ENCODE measurements at regions not wholly inside any gene's neighbourhood (a gene's known extent, or its start where the extent isn't known, plus 50 kb on each side); places are given as distances from the start of the nearest gene placed in this dataset.
A peak's percentile ranks its signal among the peaks of the same experiment; 100 is the strongest.

DNA sequence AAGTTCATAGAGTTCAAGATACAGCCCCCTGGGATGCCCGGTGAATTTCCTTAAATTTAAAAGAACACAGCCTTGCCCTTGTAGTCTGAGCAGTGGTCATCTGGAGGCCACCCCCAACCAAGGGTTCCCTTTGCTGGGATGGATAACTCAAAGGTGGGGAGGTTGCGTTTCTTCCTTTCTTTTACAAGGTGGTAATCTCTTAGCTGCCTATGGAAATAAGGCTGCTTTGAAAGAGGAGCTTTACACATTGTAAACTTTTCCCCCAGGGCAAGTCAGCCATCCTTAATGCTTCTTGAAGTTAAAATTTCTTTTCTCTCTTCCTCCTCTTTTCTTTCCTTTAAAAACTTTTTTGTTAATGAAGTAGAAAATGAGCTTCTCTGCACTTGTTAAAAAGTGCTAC is 71.2 kb upstream of the PRDM1 start:
- no peak overlapping the region for H3K4me3 ChIP-seq (ENCODE audit: low read length)
- TF ChIP-seq, protein P1, sequence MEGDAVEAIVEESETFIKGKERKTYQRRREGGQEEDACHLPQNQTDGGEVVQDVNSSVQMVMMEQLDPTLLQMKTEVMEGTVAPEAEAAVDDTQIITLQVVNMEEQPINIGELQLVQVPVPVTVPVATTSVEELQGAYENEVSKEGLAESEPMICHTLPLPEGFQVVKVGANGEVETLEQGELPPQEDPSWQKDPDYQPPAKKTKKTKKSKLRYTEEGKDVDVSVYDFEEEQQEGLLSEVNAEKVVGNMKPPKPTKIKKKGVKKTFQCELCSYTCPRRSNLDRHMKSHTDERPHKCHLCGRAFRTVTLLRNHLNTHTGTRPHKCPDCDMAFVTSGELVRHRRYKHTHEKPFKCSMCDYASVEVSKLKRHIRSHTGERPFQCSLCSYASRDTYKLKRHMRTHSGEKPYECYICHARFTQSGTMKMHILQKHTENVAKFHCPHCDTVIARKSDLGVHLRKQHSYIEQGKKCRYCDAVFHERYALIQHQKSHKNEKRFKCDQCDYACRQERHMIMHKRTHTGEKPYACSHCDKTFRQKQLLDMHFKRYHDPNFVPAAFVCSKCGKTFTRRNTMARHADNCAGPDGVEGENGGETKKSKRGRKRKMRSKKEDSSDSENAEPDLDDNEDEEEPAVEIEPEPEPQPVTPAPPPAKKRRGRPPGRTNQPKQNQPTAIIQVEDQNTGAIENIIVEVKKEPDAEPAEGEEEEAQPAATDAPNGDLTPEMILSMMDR (conservative IDR thresholded peaks at IDR 0.05; ENCODE audit: low read depth, low read length): no peak
- no peak for DNase-seq (ENCODE audit: low read depth)

DNA sequence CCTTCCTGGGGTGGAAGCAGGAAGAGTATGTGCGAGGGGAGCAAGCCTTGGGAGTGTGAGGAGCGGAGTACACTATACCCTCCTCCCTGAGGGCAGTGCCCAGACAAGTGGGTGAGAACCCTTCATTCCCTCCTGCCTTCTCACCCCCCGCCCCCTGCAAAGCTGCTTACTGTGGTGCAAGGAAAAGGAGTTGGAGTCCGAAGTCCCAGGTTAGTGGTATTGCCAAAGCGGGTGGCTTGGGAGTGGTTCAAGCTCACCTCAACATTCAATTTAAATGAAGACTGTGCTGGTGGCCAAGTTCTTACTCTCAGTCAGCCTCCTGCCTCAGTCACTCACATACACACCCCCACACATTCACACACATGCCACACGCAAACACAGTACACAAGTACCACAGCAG is 74.7 kb upstream of the PRDM1 start:
- TF ChIP-seq, protein P1 (conservative IDR thresholded peaks at IDR 0.05; ENCODE audit: low read depth, low read length): no peak
- DNase-seq (ENCODE audit: low read depth): no peak
- H3K4me3 ChIP-seq (ENCODE audit: low read length): no peak overlapping the region

DNA sequence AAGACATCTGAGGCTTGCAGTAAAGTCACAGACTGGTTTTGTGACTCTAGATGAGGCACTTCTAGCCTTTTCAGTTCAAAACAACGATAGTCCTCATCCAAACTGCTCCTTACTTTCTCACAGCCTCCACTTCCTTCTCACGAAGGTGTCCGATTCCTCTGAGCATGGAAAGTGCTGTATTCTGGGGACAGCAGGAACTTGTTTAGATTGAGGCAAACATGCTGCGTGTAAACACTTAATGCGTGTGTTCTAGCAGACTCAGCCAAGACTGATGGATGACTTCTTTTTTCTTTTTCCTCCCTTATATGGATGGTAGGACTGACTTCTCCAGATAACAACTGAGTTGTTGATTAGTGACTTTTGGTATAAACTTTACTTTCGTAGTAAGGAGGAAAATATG is 80.2 kb upstream of the PRDM1 start:
- no peak for DNase-seq (ENCODE audit: low read depth)
- TF ChIP-seq, protein P1 (conservative IDR thresholded peaks at IDR 0.05; ENCODE audit: low read depth, low read length): no peak
- no peak overlapping the region for H3K4me3 ChIP-seq (ENCODE audit: low read length)

DNA sequence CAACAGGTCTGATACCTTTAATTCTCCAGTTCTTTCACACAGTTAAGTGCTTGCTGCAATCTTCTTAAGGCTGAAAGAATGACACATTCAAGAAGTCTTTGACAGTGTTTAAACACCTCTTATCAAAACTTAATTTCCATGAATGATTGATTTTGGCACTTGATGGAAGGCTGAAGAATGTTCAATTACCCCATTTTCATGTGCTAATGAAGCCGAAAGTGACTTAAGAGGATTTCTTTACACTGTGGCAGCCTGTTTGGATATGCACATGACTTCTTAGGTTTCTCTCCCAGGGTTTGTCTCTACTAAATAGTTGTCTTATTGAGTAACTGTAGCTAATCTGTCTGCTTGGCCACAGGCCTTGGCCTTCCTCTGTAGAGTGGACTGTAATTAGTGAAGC is 81.1 kb upstream of the PRDM1 start:
- peak; percentile 86 for DNase-seq (ENCODE audit: low read depth)
- no peak overlapping the region for H3K4me3 ChIP-seq (ENCODE audit: low read length)
- TF ChIP-seq, protein P1 (conservative IDR thresholded peaks at IDR 0.05; ENCODE audit: low read depth, low read length): no peak

DNA sequence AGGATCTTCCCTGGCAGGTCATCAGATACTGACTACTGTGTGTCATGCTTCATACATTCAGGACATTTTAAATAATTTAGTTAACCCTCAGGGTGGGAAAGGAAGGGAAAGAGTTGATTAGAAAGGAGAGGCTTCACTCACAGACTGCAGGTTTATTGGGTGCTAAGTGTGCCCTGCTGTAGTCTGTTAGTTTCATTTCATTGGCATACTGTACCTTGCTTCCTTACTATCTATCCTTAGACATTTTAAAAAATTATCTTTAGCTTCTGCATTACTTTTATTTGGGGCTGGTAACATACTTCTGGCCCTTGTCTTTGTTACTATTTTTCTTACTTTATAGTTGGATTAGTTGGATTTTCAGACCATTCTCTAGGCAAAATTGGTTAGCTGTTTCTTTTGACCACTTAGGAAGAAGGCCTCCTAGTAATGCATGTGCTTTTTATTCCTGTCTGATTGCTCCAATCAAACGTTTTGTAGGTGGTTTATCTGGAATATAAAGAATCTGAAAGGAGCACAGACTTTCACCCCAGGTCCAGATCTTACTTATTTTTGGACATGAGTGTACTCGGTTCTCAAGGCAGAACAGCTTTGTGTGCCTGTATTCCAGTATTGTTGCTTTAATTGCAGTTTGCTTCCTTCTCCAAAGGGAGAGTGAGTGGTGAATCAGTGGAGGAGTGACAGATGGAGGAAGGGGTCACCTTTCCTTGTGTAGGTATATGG is 82.7 kb upstream of the PRDM1 start:
- DNase-seq (ENCODE audit: low read depth): no peak
- TF ChIP-seq, protein P1 (conservative IDR thresholded peaks at IDR 0.05; ENCODE audit: low read depth, low read length): no peak

DNA sequence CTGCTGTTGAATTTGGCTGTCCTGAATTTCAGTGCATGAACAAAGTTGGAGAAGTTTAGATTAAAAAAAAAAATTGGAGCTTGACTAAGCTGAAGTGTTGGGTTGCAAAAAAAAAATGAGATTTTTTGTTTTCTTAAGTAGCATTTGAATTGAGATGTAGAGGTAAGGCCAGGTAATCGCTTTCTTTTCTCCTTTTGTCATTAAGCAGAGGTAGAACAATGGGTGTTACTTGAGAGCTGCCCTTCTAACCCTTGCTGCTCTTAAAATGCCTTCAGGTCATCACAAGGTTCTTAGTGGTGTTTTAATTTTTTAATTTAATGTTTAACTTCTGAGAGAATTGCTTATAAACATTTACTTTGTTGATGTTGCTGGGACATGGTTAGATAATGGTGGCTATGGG is 84.1 kb upstream of the PRDM1 start:
- no peak overlapping the region for H3K4me3 ChIP-seq (ENCODE audit: low read length)
- no peak for DNase-seq (ENCODE audit: low read depth)
- TF ChIP-seq, protein P1 (conservative IDR thresholded peaks at IDR 0.05; ENCODE audit: low read depth, low read length): no peak

More for the DNA sequence above, 82.7 kb upstream of the PRDM1 start:
- no peak overlapping the region for H3K4me3 ChIP-seq (ENCODE audit: low read length)

DNA sequence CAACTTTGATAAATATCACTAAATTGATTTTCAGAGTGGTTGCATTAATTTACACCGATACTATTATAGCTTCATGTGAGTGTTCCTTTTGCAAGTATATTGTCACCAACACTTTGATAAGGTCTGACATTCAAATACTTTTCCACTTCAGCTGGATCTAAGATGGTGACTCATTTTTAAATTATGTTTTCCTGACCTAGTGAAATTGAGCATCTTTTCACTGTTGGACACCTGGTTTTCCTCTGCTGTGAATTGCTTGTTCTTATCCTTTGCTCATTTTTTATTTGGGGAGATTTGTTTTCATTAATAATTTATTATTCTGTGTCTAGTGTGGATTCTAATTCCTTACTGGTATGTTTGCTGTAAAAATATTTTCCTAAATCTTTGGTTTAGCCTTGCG is 85.2 kb upstream of the PRDM1 start:
- TF ChIP-seq, protein P1 (conservative IDR thresholded peaks at IDR 0.05; ENCODE audit: low read depth, low read length): no peak
- H3K4me3 ChIP-seq (ENCODE audit: low read length): no peak overlapping the region
- no peak for DNase-seq (ENCODE audit: low read depth)
